ENCODE measurements at regions not wholly inside any gene's neighbourhood (a gene's known extent, or its start where the extent isn't known, plus 50 kb on each side); places are given as distances from the start of the nearest gene placed in this dataset.

DNA sequence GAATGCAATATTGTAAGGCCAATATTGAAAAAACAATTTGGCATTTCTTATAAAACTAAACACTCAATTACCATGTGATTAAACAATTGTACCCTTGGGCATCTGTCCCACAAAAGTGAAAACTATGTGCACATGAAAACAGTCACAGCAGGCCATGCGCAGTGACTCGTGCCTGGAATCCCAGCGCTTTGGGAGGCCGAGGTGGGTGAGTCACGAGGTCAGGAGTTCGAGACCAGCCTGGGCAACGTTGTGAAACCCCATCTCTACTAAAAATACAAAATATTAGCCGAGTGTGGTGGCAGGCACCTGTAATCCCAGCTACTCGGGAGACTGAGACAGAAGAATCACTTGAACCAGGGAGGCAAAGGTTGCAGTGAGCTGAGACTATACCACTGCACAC, 343.7 kb downstream of the DMRTA1 start:
- dilution Hi-C loops (cut with MboI; ENCODE audit: extremely low pct_ligation_motif_present, low sequenced_read_pairs): no loop called here
- Histone ChIP-seq H2AFZ (ENCODE audit: control insufficient read depth, low read length) (no peak overlapping the region), H4K20me1 (ENCODE audit: control insufficient read depth, extremely low read depth, insufficient read depth, low read length) (no peaks in the 10 kb centered on the region), H3K4me1 (ENCODE audit: control insufficient read depth, extremely low read depth, insufficient read depth, low read length) (no peaks in the 10 kb centered on the region), H3K79me2 (ENCODE audit: control insufficient read depth, insufficient read depth, low read length) (no peaks in the 10 kb centered on the region), H3K9ac (ENCODE audit: control insufficient read depth, extremely low read depth, insufficient read depth, low read length) (no peak overlapping the region), H3K27me3 (ENCODE audit: control insufficient read depth, extremely low read depth, insufficient read depth, low read length) (no peaks in the 10 kb centered on the region), H3K36me3 (ENCODE audit: control insufficient read depth in 2 of 2, extremely low read depth in 1 of 2, insufficient read depth in 2 of 2, low read length in 2 of 2) (no peaks in the 10 kb centered on the region), H3K27ac (ENCODE audit: control insufficient read depth, insufficient read depth, low read length) (no peak overlapping the region), H3K9me3 (ENCODE audit: control insufficient read depth, low read depth, low read length) (no peaks in the 10 kb centered on the region), H3K4me3 (ENCODE audit: control insufficient read depth in 2 of 3, extremely low read depth in 1 of 3, insufficient read depth in 2 of 3, low read depth in 1 of 3, low read length in 3 of 3) (no peak overlapping the region), H3K9me1 (ENCODE audit: control insufficient read depth, extremely low read depth, insufficient read depth, low read length) (no peaks in the 10 kb centered on the region), H3K4me2 (ENCODE audit: control insufficient read depth, extremely low read depth, insufficient read depth, low read depth, low read length) (no peak overlapping the region)
- DNase-seq (ENCODE audit: low read depth, low spot score) (no peak), FAIRE-seq (no peak)
- TF ChIP-seq EZH2 (IDR thresholded peaks at IDR 0.05; ENCODE audit: low read length): no peak
- TF ChIP-seq, protein P1, sequence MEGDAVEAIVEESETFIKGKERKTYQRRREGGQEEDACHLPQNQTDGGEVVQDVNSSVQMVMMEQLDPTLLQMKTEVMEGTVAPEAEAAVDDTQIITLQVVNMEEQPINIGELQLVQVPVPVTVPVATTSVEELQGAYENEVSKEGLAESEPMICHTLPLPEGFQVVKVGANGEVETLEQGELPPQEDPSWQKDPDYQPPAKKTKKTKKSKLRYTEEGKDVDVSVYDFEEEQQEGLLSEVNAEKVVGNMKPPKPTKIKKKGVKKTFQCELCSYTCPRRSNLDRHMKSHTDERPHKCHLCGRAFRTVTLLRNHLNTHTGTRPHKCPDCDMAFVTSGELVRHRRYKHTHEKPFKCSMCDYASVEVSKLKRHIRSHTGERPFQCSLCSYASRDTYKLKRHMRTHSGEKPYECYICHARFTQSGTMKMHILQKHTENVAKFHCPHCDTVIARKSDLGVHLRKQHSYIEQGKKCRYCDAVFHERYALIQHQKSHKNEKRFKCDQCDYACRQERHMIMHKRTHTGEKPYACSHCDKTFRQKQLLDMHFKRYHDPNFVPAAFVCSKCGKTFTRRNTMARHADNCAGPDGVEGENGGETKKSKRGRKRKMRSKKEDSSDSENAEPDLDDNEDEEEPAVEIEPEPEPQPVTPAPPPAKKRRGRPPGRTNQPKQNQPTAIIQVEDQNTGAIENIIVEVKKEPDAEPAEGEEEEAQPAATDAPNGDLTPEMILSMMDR (optimal IDR thresholded peaks at IDR 0.05 in 1 of 3, IDR thresholded peaks at IDR 0.05 in 1 of 3, conservative IDR thresholded peaks at IDR 0.05 in 1 of 3; ENCODE audit: extremely low read depth in 1 of 3, insufficient read depth in 2 of 3, low read length in 3 of 3): no peak

DNA sequence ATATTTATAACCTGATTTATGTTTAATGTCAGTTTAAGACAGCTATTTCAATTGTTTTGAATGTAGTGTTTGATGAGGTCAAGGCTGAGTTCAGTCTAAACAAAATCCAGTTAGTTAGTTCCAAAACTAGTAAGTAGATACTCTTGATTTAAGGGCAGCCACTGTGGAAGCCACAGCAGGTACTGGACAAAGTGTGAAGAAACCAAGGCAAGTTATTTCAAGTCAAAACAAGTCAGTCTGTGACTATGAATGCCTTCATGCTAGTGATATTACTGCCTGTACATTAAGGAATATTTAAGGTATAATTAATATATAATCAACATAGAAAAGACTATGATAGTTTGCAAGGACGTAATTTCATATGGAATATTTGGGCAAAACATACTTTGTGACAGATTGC, 362.3 kb downstream of the DMRTA1 start:
- Histone ChIP-seq H3K79me2 (ENCODE audit: control insufficient read depth, insufficient read depth, low read length) (no peaks in the 10 kb centered on the region), H3K9me1 (ENCODE audit: control insufficient read depth, extremely low read depth, insufficient read depth, low read length) (no peaks in the 10 kb centered on the region), H3K27me3 (ENCODE audit: control insufficient read depth, extremely low read depth, insufficient read depth, low read length) (no peaks in the 10 kb centered on the region), H3K4me2 (ENCODE audit: control insufficient read depth, extremely low read depth, insufficient read depth, low read depth, low read length) (no peak overlapping the region), H2AFZ (ENCODE audit: control insufficient read depth, low read length) (no peak overlapping the region), H4K20me1 (ENCODE audit: control insufficient read depth, extremely low read depth, insufficient read depth, low read length) (no peaks in the 10 kb centered on the region), H3K9ac (ENCODE audit: control insufficient read depth, extremely low read depth, insufficient read depth, low read length) (no peak overlapping the region), H3K4me1 (ENCODE audit: control insufficient read depth, extremely low read depth, insufficient read depth, low read length) (no peaks in the 10 kb centered on the region), H3K27ac (ENCODE audit: control insufficient read depth, insufficient read depth, low read length) (no peak overlapping the region), H3K4me3 (ENCODE audit: control insufficient read depth in 2 of 3, extremely low read depth in 1 of 3, insufficient read depth in 2 of 3, low read depth in 1 of 3, low read length in 3 of 3) (no peak overlapping the region), H3K9me3 (ENCODE audit: control insufficient read depth, low read depth, low read length) (no peaks in the 10 kb centered on the region), H3K36me3 (ENCODE audit: control insufficient read depth in 2 of 2, extremely low read depth in 1 of 2, insufficient read depth in 2 of 2, low read length in 2 of 2) (no peaks in the 10 kb centered on the region)
- no peak for DNase-seq (ENCODE audit: low read depth, low spot score)
- no peak for FAIRE-seq
- no peak for TF ChIP-seq EZH2 (IDR thresholded peaks at IDR 0.05; ENCODE audit: low read length)
- TF ChIP-seq, protein P1 (optimal IDR thresholded peaks at IDR 0.05 in 1 of 3, IDR thresholded peaks at IDR 0.05 in 1 of 3, conservative IDR thresholded peaks at IDR 0.05 in 1 of 3; ENCODE audit: extremely low read depth in 1 of 3, insufficient read depth in 2 of 3, low read length in 3 of 3): no peak
- dilution Hi-C loops (cut with MboI; ENCODE audit: extremely low pct_ligation_motif_present, low sequenced_read_pairs): no loop called here
